GM23338 (cell line): ENCODE measurements at regions not wholly inside any gene's neighbourhood (a gene's known extent, or its start where the extent isn't known, plus 50 kb on each side); places are given as distances from the start of the nearest gene placed in this dataset.

ENCODE experiments used
- CREB1 ChIP-seq: fragments of 250-450 bp; sonication (Bioruptor Pico); IDR thresholded peaks from 2 replicates; pipeline ENCODE4 v1.5.0; 2020; ENCODE audit warnings: low read depth, mild to moderate bottlenecking, moderate library complexity
- CTCF ChIP-seq, 2 experiments: fragments of 200-600 bp in 1 of 2; sonication (generic) in 1 of 2; conservative IDR thresholded peaks; 2 replicates each; pipeline versions ENCODE4 v1.5.1 to v1.6.1; 2016 to 2017; ENCODE audit warnings: antibody characterized with exemption in 2 of 2, low read depth in 2 of 2, mild to moderate bottlenecking in 2 of 2, moderate library complexity in 1 of 2
- ETS1 ChIP-seq: IDR thresholded peaks from 2 replicates; pipeline ENCODE4 v1.6.1; 2016; ENCODE audit warnings: antibody characterized with exemption
- EZH2 ChIP-seq: fragments of 200-600 bp; sonication (generic); IDR thresholded peaks from one replicate; pipeline ENCODE4 v1.8.0; 2017; ENCODE audit warnings: antibody characterized with exemption, mild to moderate bottlenecking, low read depth; ENCODE audit not compliant: unreplicated experiment
- EZH2phosphoT487 ChIP-seq: fragments of 200-600 bp; sonication (generic); IDR thresholded peaks from one replicate; pipeline ENCODE4 v1.8.1; 2018; ENCODE audit warnings: antibody characterized with exemption; ENCODE audit not compliant: unreplicated experiment
- JUNB ChIP-seq: IDR thresholded peaks from one replicate; pipeline ENCODE4 v1.6.1; 2016; ENCODE audit warnings: antibody characterized with exemption; ENCODE audit not compliant: unreplicated experiment
- NANOG ChIP-seq: IDR thresholded peaks from 2 replicates; pipeline ENCODE4 v1.6.1; 2016; ENCODE audit warnings: antibody characterized with exemption, borderline replicate concordance
- POLR2AphosphoS5 ChIP-seq: IDR thresholded peaks from 2 replicates; pipeline ENCODE4 v1.6.1; 2016; ENCODE audit warnings: antibody characterized with exemption, low read depth
- REST ChIP-seq: IDR thresholded peaks from one replicate; pipeline ENCODE4 v1.6.1; 2018; ENCODE audit warnings: antibody characterized with exemption; ENCODE audit not compliant: unreplicated experiment
- ZNF114 ChIP-seq: fragments of 250-450 bp; sonication (Bioruptor Pico); IDR thresholded peaks from 2 replicates; pipeline ENCODE4 v1.5.0; 2020; ENCODE audit warnings: mild to moderate bottlenecking, moderate library complexity

- TF ChIP-seq ZNF114 (CRISPR knock-in tag) (no peak), NANOG (no peak), EZH2 (no peak), CREB1 (CRISPR knock-in tag) (no peak), CTCF (conservative IDR thresholded peaks at IDR 0.05; ENCODE audit: low read depth in 2 of 2) (no peak), REST (no peak), POLR2AphosphoS5 (no peak), JUNB (no peak), ETS1 (no peak), EZH2phosphoT487 (no peak)
Measured at GRCh38 chr2:18900691-18901141, 311.3 kb upstream of the NT5C1B start.
